AG09309 (cell line): ENCODE measurements at regions not wholly inside any gene's neighbourhood (a gene's known extent, or its start where the extent isn't known, plus 50 kb on each side); places are given as distances from the start of the nearest gene placed in this dataset.

ENCODE experiments used
- DNase-seq: peaks from one replicate; pipeline ENCODE4 v3.0.0-alpha.2; 2010; ENCODE audit warnings: low read depth
- H3K4me3 ChIP-seq: 2 replicates; pipeline ENCODE4 v1.5.1; 2011; ENCODE audit warnings: mild to moderate bottlenecking, low read depth, low read length, moderate library complexity; ENCODE audit not compliant: control insufficient read depth
- CTCF ChIP-seq: IDR thresholded peaks from 2 replicates; pipeline ENCODE4 v1.5.1; 2011; ENCODE audit warnings: mild to moderate bottlenecking, low read depth, low read length, inconsistent platforms; ENCODE audit not compliant: insufficient read depth, control insufficient read depth; ENCODE audit errors: missing control alignments

GRCh38 chr21:35291973-35292627 is 243.0 kb upstream of the RUNX1 start:
- no peak overlapping the region for H3K4me3 ChIP-seq
- no peak for DNase-seq
- TF ChIP-seq CTCF, result no peak

GRCh38 chr21:35291034-35291433 is 241.9 kb upstream of the RUNX1 start:
- no peak for DNase-seq
- H3K4me3 ChIP-seq, result no peak overlapping the region

GRCh38 chr21:35288238-35288637 is 239.1 kb upstream of the RUNX1 start:
- TF ChIP-seq CTCF, result no peak
- no peak overlapping the region for H3K4me3 ChIP-seq
- DNase-seq, result no peak

More at GRCh38 chr21:35291034-35291433, 241.9 kb upstream of the RUNX1 start:
- TF ChIP-seq CTCF, result no peak

GRCh38 chr21:35284199-35284598 is 235.1 kb upstream of the RUNX1 start:
- no peak overlapping the region for H3K4me3 ChIP-seq
- no peak for DNase-seq
- no peak for TF ChIP-seq CTCF

- no peak for DNase-seq
- no peak for TF ChIP-seq CTCF
- H3K4me3 ChIP-seq, result no peak overlapping the region
Observed at GRCh38 chr21:35282944-35283343, 233.8 kb upstream of the RUNX1 start.

- no peak for TF ChIP-seq CTCF
- no peak overlapping the region for H3K4me3 ChIP-seq
- DNase-seq, result no peak
Observed at GRCh38 chr21:35281956-35282355, 232.9 kb upstream of the RUNX1 start.

GRCh38 chr21:35280231-35280630 is 231.1 kb upstream of the RUNX1 start:
- DNase-seq, result no peak
- TF ChIP-seq CTCF, result no peak
- no peak overlapping the region for H3K4me3 ChIP-seq
